Fibroblast of lung (primary cell): ENCODE measurements at regions not wholly inside any gene's neighbourhood (a gene's known extent, or its start where the extent isn't known, plus 50 kb on each side); places are given as distances from the start of the nearest gene placed in this dataset.

Experiments used
- DNase-seq, 2 donors: peaks; one replicate each; pipeline versions ENCODE4 v3.0.0 to v3.0.0-alpha.2; 2010; ENCODE audit warnings: low read depth in 2 of 2
- H2AFZ ChIP-seq: 2 replicates; pipeline ENCODE4 v1.5.1; 2012; ENCODE audit warnings: low read length, control low read depth, inconsistent platforms
- H3K27ac ChIP-seq: 2 replicates; pipeline ENCODE4 v1.5.1; 2011; ENCODE audit warnings: low read length, control low read depth; ENCODE audit not compliant: insufficient read depth
- H3K27me3 ChIP-seq: 2 replicates; pipeline ENCODE4 v1.5.1; 2011; ENCODE audit warnings: mild to moderate bottlenecking, low read length; ENCODE audit not compliant: control insufficient read depth, insufficient read depth
- H3K36me3 ChIP-seq: 2 replicates; pipeline ENCODE4 v1.5.1; 2011; ENCODE audit warnings: low read length; ENCODE audit not compliant: control insufficient read depth, insufficient read depth
- H3K4me1 ChIP-seq: 2 replicates; pipeline ENCODE4 v1.5.1; 2011; ENCODE audit warnings: low read length; ENCODE audit not compliant: control insufficient read depth, insufficient read depth; ENCODE audit errors: extremely low read depth
- H3K4me2 ChIP-seq: 2 replicates; pipeline ENCODE4 v1.5.1; 2011; ENCODE audit warnings: low read length, control low read depth; ENCODE audit not compliant: insufficient read depth; ENCODE audit errors: extremely low read depth
- H3K4me3 ChIP-seq, 4 experiments: fragments of 200-600 bp in 1 of 4; sonication (generic) in 1 of 4; replicated peaks in 1 of 4; 2 replicates each; pipeline ENCODE4 v1.5.1; 2011 to 2016; ENCODE audit warnings: low read length in 4 of 4, low read depth in 3 of 4, mild to moderate bottlenecking in 3 of 4, control low read depth in 2 of 4, inconsistent platforms in 1 of 4, mixed read lengths in 1 of 4; ENCODE audit not compliant: insufficient read depth in 1 of 4; ENCODE audit errors: control extremely low read depth in 1 of 4
- H3K79me2 ChIP-seq: 2 replicates; pipeline ENCODE4 v1.5.1; 2012; ENCODE audit warnings: mild to moderate bottlenecking, low read length, inconsistent platforms; ENCODE audit not compliant: control insufficient read depth, insufficient read depth
- H3K9ac ChIP-seq: 2 replicates; pipeline ENCODE4 v1.5.1; 2011; ENCODE audit warnings: mild to moderate bottlenecking, low read length, control low read depth; ENCODE audit not compliant: insufficient read depth
- H3K9me3 ChIP-seq: 2 replicates; pipeline ENCODE4 v1.5.1; 2012; ENCODE audit warnings: low read depth, low read length; ENCODE audit not compliant: control insufficient read depth, insufficient read depth
- H4K20me1 ChIP-seq: 2 replicates; pipeline ENCODE4 v1.5.1; 2011; ENCODE audit warnings: low read length; ENCODE audit not compliant: control insufficient read depth, insufficient read depth; ENCODE audit errors: extremely low read depth
- EZH2 ChIP-seq: IDR thresholded peaks from 2 replicates; pipeline ENCODE4 v1.5.1; 2012; ENCODE audit warnings: low read length, control low read depth, mild to moderate bottlenecking; ENCODE audit errors: missing control alignments
- TF ChIP-seq, protein P1 (sequence below), 2 donors: IDR thresholded peaks in 1 of 2; conservative IDR thresholded peaks in 1 of 2; 1 replicate in 1 of 2; 2 replicates in 1 of 2; pipeline ENCODE4 v1.5.1; 2011 to 2012; ENCODE audit warnings: low read length in 2 of 2, control low read depth in 1 of 2, inconsistent platforms in 1 of 2, low read depth in 1 of 2, mild to moderate bottlenecking in 1 of 2

DNA sequence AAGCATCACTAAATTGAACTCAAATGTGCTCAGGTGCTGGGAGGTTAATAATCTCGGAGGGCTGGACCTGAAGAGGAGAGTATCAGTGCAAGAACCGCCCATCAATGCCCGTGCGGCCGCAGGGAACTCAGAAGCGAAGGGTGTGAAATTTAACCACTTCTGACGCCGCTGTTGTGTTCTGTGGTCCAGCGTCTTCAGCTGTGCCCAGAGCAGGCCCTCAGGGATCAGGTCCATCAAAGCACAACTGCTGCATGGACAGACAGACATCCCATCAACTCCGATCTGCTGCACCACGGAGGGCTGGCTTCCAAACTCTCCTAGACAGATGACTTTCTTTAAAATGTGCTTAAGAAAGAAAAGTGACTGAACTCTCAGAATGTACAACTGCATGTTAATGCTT lies 144.9 kb upstream of the TCERG1L start:
- H3K4me1 ChIP-seq: no peaks in the 10 kb centered on the region
- no peaks in the 10 kb centered on the region for H4K20me1 ChIP-seq
- no peaks in the 10 kb centered on the region for H3K27me3 ChIP-seq
- no peaks in the 10 kb centered on the region for H3K36me3 ChIP-seq
- DNase-seq: no peak
- no peaks in the 10 kb centered on the region for H3K79me2 ChIP-seq
- no peaks in the 10 kb centered on the region for H3K9me3 ChIP-seq
- no peak overlapping the region for H3K27ac ChIP-seq
- no peak overlapping the region for H3K9ac ChIP-seq
- H2AFZ ChIP-seq: no peak overlapping the region
- no peak overlapping the region for H3K4me2 ChIP-seq
- TF ChIP-seq EZH2: no peak
- TF ChIP-seq, protein P1, sequence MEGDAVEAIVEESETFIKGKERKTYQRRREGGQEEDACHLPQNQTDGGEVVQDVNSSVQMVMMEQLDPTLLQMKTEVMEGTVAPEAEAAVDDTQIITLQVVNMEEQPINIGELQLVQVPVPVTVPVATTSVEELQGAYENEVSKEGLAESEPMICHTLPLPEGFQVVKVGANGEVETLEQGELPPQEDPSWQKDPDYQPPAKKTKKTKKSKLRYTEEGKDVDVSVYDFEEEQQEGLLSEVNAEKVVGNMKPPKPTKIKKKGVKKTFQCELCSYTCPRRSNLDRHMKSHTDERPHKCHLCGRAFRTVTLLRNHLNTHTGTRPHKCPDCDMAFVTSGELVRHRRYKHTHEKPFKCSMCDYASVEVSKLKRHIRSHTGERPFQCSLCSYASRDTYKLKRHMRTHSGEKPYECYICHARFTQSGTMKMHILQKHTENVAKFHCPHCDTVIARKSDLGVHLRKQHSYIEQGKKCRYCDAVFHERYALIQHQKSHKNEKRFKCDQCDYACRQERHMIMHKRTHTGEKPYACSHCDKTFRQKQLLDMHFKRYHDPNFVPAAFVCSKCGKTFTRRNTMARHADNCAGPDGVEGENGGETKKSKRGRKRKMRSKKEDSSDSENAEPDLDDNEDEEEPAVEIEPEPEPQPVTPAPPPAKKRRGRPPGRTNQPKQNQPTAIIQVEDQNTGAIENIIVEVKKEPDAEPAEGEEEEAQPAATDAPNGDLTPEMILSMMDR (conservative IDR thresholded peaks at IDR 0.05 in 1 of 2, IDR thresholded peaks at IDR 0.05 in 1 of 2; ENCODE audit: low read depth in 1 of 2, low read length in 2 of 2): no peak
- H3K4me3 ChIP-seq: no peak overlapping the region

DNA sequence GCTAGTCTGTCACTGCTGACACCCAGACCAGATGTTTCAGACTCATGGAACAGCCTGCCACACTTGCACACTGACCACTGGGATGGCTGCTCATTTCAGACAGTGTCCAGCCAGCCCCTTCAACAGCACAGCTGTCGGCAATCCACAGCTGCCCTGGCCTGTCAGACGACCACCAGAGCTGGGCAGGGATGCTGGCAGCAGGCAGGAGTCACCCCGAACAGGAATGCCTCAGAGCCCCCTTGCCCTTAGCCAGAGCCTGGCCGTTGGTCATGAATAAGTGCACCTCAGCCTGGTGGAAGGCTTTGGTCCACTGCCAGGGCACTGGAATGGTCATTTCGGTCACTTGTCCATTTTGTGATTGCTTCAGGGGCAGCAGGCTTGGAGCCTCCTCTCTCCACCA lies 149.6 kb upstream of the TCERG1L start:
- TF ChIP-seq, protein P1 (conservative IDR thresholded peaks at IDR 0.05 in 1 of 2, IDR thresholded peaks at IDR 0.05 in 1 of 2; ENCODE audit: low read depth in 1 of 2, low read length in 2 of 2): no peak
- TF ChIP-seq EZH2: no peak
- Histone ChIP-seq H3K4me1 (no peaks in the 10 kb centered on the region), H3K27ac (no peak overlapping the region), H3K36me3 (no peaks in the 10 kb centered on the region), H2AFZ (no peak overlapping the region), H3K4me2 (no peak overlapping the region), H3K79me2 (no peaks in the 10 kb centered on the region), H4K20me1 (no peaks in the 10 kb centered on the region), H3K9me3 (no peaks in the 10 kb centered on the region), H3K27me3 (no peaks in the 10 kb centered on the region), H3K4me3 (no peak overlapping the region), H3K9ac (no peak overlapping the region)
- DNase-seq: no peak

DNA sequence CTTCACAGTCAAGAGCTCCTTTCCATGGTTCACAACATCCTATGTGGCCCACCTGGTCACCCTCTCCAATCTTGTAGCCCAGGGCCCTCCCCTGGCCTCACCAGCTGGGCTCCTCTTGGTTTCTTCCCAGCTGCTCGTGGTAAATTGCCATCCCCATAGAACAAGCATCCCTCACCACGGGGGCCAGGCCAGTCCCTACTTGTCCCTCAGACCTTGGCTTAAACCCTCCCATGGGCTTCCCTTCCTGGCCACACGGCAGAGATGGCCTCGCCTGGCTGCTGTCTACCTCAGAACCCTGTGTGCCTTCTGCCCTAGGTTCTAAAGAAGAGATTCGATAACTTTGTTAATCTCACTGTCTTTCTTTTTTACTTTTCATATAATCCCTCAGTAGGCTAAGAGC lies 153.3 kb upstream of the TCERG1L start:
- no peak overlapping the region for H3K9ac ChIP-seq
- H3K4me1 ChIP-seq: no peaks in the 10 kb centered on the region
- H3K9me3 ChIP-seq: no peaks in the 10 kb centered on the region
- H3K4me2 ChIP-seq: no peak overlapping the region
- no peaks in the 10 kb centered on the region for H4K20me1 ChIP-seq
- H3K4me3 ChIP-seq: no peak overlapping the region
- H3K27ac ChIP-seq: no peak overlapping the region
- TF ChIP-seq, protein P1 (conservative IDR thresholded peaks at IDR 0.05 in 1 of 2, IDR thresholded peaks at IDR 0.05 in 1 of 2; ENCODE audit: low read depth in 1 of 2, low read length in 2 of 2): no peak
- TF ChIP-seq EZH2: no peak
- no peaks in the 10 kb centered on the region for H3K36me3 ChIP-seq
- no peaks in the 10 kb centered on the region for H3K27me3 ChIP-seq
- no peak for DNase-seq
- H3K79me2 ChIP-seq: no peaks in the 10 kb centered on the region
- no peak overlapping the region for H2AFZ ChIP-seq
